ENCODE measurements at regions not wholly inside any gene's neighbourhood (a gene's known extent, or its start where the extent isn't known, plus 50 kb on each side); places are given as distances from the start of the nearest gene placed in this dataset.

- TF ChIP-seq ZNF462 (CRISPR knock-in tag; IDR thresholded peaks at IDR 0.05) (no peak), ZNF114 (CRISPR knock-in tag; IDR thresholded peaks at IDR 0.05) (no peak), CTCF (conservative IDR thresholded peaks at IDR 0.05; ENCODE audit: low read depth in 2 of 2) (no peak), POLR2AphosphoS5 (IDR thresholded peaks at IDR 0.05; ENCODE audit: low read depth) (no peak), ZNF331 (CRISPR knock-in tag; IDR thresholded peaks at IDR 0.05; ENCODE audit: low read depth) (no peak), EZH2phosphoT487 (IDR thresholded peaks at IDR 0.05; ENCODE audit: unreplicated experiment) (no peak), JUNB (IDR thresholded peaks at IDR 0.05; ENCODE audit: unreplicated experiment) (no peak), CREB1 (CRISPR knock-in tag; IDR thresholded peaks at IDR 0.05; ENCODE audit: low read depth) (no peak)
These were observed 656.9 kb upstream of the MIR17HG start (continued) for GRCh38 chr13:90690458-90691080.

DNA sequence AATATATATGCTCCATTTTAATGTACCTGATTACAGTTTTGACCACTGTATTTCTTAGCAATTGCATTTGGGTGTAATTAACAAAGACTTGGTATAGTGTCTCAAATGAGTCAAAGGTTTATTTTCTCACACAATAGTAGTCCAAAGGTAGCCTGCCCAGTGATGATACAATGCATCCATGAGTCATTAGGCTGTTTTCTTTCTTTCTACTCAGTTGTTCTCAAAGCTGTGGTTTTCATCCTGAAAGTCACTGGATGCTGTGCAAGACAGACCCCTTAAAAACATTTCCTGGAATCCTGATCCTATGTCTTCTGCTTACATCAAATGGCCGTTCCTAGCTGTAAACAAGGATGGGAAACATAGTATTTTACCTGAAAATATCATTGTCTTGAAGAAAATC is 651.2 kb upstream of the MIR17HG start:
- H3K9me3 Mint-ChIP-seq, result no peaks in the 10 kb centered on the region
- Histone ChIP-seq H3K36me3 (ENCODE audit: insufficient read depth) (no peaks in the 10 kb centered on the region), H3K79me2 (replicated peaks; ENCODE audit: insufficient read depth) (no peaks in the 10 kb centered on the region), H3K4me1 (ENCODE audit: insufficient read depth) (no peaks in the 10 kb centered on the region), H4K20me1 (replicated peaks; ENCODE audit: insufficient read depth) (no peaks in the 10 kb centered on the region), H3K27ac (ENCODE audit: low read depth) (no peak overlapping the region), H3K27me3 (ENCODE audit: insufficient read depth) (no peaks in the 10 kb centered on the region), H3F3A (replicated peaks; ENCODE audit: low read depth) (no peaks in the 10 kb centered on the region), H3K4me3 (no peak overlapping the region), H3K4me2 (no peak overlapping the region), H3K9me2 (ENCODE audit: insufficient read depth) (no peaks in the 10 kb centered on the region), H2AFZ (no peak overlapping the region)
- no peaks in the 10 kb centered on the region for H3K4me1 Mint-ChIP-seq
- ATAC-seq, result no peak
- no peak overlapping the region for H3K27ac Mint-ChIP-seq
- no peak overlapping the region for H3K4me3 Mint-ChIP-seq
- H3K36me3 Mint-ChIP-seq (ENCODE audit: low read depth), result no peaks in the 10 kb centered on the region
- H3K27me3 Mint-ChIP-seq (ENCODE audit: insufficient read depth, low read depth, poor library complexity), result no peaks in the 10 kb centered on the region
- no peak for DNase-seq (ENCODE audit: low spot score)
- TF ChIP-seq CTCF (conservative IDR thresholded peaks at IDR 0.05; ENCODE audit: low read depth in 2 of 2) (no peak), STAT1 (IDR thresholded peaks at IDR 0.05; ENCODE audit: unreplicated experiment) (no peak), NANOG (IDR thresholded peaks at IDR 0.05; ENCODE audit: borderline replicate concordance) (no peak), EZH2phosphoT487 (IDR thresholded peaks at IDR 0.05; ENCODE audit: unreplicated experiment) (no peak), JUNB (IDR thresholded peaks at IDR 0.05; ENCODE audit: unreplicated experiment) (no peak), ZNF331 (CRISPR knock-in tag; IDR thresholded peaks at IDR 0.05; ENCODE audit: low read depth) (no peak), ETS1 (IDR thresholded peaks at IDR 0.05) (no peak)

All from GM23338 (cell line).